ENCODE measurements at regions not wholly inside any gene's neighbourhood (a gene's known extent, or its start where the extent isn't known, plus 50 kb on each side); places are given as distances from the start of the nearest gene placed in this dataset.
A peak's percentile ranks its signal among the peaks of the same experiment; 100 is the strongest.
"Not testable (repeated sequence)": the region's sequence is repeated elsewhere in the genome, so short reads cannot be mapped to it uniquely, and the experiment has no call there.

DNA sequence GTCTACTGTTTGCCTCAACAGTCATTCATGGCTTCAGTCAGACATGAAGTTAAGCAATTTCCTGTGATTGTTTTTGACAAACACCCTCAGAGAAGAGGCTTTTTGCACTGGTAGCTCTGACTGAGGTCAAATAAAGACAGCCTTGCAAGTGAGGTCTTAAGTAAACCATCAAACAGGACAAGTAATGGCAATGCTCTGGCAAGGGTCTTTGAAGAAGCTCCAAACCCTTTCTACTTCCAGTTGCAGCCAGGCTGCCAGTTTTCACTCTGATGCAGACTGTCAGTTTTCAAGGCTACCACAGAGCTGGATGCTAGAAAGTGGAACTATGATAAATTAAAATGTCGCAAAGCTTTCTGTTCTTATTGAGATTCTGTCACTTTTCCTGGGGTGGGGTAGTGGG, 421.5 kb upstream of the PTGER4 start:
- DNase-seq (ENCODE audit: low spot score in 2 of 2): no peak
- Mint-ChIP-seq H3K36me3 (no peaks in the 10 kb centered on the region), H3K4me1 (no peaks in the 10 kb centered on the region), H3K27ac (no peak overlapping the region), H3K4me3 (no peak overlapping the region), H3K27me3 (no peaks in the 10 kb centered on the region), H3K9me3 (no peaks in the 10 kb centered on the region)
- ATAC-seq (ENCODE audit: low read depth): no peak

DNA sequence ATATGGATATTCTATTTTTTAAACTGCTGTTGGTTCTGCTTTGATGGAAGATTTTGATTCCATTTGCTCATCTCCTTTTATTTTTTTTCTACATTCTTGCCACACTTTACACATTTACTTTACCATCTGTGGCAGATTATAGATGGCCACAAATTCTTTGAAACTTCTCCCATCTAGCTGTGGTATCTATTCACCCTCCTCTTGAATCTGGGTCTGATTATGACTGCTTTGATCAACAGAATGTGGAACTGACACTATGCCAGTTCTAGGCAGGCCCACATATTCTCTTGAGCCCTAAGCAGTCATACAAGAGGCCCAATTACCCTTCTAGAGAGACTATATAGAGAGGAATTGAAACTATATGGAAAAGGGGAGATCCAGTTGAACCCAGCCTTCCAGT, 439.0 kb upstream of the PTGER4 start:
- Mint-ChIP-seq H3K27me3 (peaks cover 2% of the 10 kb centered on the region), H3K4me1 (no peaks in the 10 kb centered on the region), H3K4me3 (no peak overlapping the region), H3K36me3 (peaks cover 5% of the 10 kb centered on the region), H3K9me3 (peaks cover 3% of the 10 kb centered on the region), H3K27ac (no peak overlapping the region)
- no peak for DNase-seq (ENCODE audit: low spot score in 2 of 2)
- ATAC-seq (ENCODE audit: low read depth): no peak

- Mint-ChIP-seq H3K27ac (no peak overlapping the region), H3K36me3 (peaks cover 5% of the 10 kb centered on the region), H3K4me3 (no peak overlapping the region), H3K9me3 (peaks cover 3% of the 10 kb centered on the region), H3K4me1 (no peaks in the 10 kb centered on the region), H3K27me3 (peaks cover 2% of the 10 kb centered on the region)
- no peak for DNase-seq (ENCODE audit: low spot score in 2 of 2)
- ATAC-seq (ENCODE audit: low read depth): no peak
Measured at GRCh38 chr5:40240111-40240510, 439.6 kb upstream of the PTGER4 start.

DNA sequence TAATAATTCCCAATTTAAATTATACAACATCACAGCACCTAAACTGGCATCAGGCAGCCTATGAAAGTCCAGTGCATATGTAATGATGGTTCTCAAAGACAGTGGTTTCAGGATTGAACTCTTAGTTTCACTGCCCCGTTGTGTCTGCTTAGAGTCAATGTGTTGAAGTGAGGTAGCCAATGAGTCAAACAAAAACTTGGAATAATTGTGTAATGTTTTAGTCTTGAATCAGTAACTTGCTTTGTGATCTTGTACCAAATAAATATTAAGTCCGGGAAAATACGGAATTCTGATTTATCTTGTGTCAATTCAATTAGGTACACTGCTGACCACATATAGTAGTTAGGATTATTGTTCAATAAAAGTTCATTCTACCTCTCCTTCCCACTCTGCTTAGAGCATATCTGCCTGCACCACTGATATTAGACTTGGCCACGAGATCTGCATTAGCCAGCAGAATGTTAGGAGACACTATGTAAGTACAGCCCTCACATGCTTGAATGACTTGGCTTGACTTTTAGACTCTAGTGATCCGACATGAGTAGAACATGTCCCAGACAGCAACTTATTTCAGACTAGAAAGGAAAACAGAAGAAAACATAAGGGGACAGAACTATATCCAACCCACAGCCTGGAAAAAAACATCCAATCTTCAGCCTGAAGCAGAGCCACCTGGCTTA, 441.5 kb upstream of the PTGER4 start:
- ATAC-seq (ENCODE audit: low read depth) (no peak), DNase-seq (ENCODE audit: low spot score in 2 of 2) (no peak)
- Mint-ChIP-seq H3K4me1 (no peaks in the 10 kb centered on the region), H3K27me3 (no peaks in the 10 kb centered on the region), H3K4me3 (no peak overlapping the region), H3K36me3 (peaks cover 5% of the 10 kb centered on the region), H3K9me3 (peaks cover 3% of the 10 kb centered on the region), H3K27ac (no peak overlapping the region)

GRCh38 chr5:40235471-40236400, 444.0 kb upstream of the PTGER4 start:
- H3K4me3 Mint-ChIP-seq: no peak overlapping the region
- ATAC-seq (ENCODE audit: low read depth): no peak
- no peaks in the 10 kb centered on the region for H3K4me1 Mint-ChIP-seq
- peaks cover 4% of the 10 kb centered on the region for H3K36me3 Mint-ChIP-seq
- peaks cover 3% of the 10 kb centered on the region for H3K9me3 Mint-ChIP-seq
- no peaks in the 10 kb centered on the region for H3K27me3 Mint-ChIP-seq
- no peak for DNase-seq (ENCODE audit: low spot score in 2 of 2)
- no peak overlapping the region for H3K27ac Mint-ChIP-seq

DNA sequence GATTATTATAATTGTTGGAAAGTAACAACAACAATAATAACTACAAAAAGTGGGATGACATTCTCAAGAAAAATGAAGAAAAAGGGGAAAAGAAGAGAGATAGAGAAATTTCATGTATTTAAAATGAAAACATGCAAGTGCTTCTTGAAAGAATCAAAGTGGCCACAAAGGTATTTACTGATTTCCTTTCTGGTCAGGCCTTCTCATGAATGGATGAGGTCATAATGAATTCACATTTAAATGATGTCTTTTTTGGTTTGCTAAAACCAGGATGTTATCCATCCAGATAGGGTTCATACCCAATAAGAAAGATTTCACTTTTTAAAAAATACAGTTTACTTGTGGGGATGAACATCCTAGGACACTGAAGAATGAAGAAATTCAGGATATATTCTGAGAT, 446.4 kb upstream of the PTGER4 start:
- no peak for ATAC-seq (ENCODE audit: low read depth)

DNA sequence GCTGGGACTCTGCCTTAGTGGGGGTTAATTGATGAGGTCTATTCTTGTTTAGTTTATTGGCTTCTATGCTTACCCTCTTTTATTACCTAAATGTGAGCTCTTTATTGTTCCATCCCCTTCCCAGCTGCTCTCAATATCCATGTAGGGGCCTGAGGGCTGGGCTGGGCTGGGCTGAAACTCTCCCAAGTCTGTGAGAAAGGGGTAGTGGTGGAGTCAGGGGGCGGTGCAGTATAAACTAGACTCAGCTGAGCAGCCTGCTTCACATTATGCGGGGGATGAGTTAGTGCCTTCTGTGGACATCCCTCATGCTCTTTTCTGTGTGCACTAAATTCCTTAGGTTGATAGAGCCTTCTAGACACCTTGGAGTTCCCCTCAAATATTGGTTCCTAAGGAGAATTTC, 451.8 kb upstream of the PTGER4 start:
- peaks cover 12% of the 10 kb centered on the region for H3K4me1 Mint-ChIP-seq
- DNase-seq (ENCODE audit: low spot score in 2 of 2): no peak
- H3K9me3 Mint-ChIP-seq: no peaks in the 10 kb centered on the region
- H3K36me3 Mint-ChIP-seq: no peaks in the 10 kb centered on the region
- H3K4me3 Mint-ChIP-seq: no peak overlapping the region
- H3K27me3 Mint-ChIP-seq: peaks cover 8% of the 10 kb centered on the region
- H3K27ac Mint-ChIP-seq: no peak overlapping the region
- ATAC-seq (ENCODE audit: low read depth): no peak

More for the DNA sequence above, 446.4 kb upstream of the PTGER4 start:
- DNase-seq (ENCODE audit: low spot score in 2 of 2): no peak
- H3K9me3 Mint-ChIP-seq: no peaks in the 10 kb centered on the region
- no peak overlapping the region for H3K27ac Mint-ChIP-seq
- H3K4me1 Mint-ChIP-seq: no peaks in the 10 kb centered on the region
- H3K27me3 Mint-ChIP-seq: no peaks in the 10 kb centered on the region
- no peak overlapping the region for H3K4me3 Mint-ChIP-seq
- no peaks in the 10 kb centered on the region for H3K36me3 Mint-ChIP-seq

DNA sequence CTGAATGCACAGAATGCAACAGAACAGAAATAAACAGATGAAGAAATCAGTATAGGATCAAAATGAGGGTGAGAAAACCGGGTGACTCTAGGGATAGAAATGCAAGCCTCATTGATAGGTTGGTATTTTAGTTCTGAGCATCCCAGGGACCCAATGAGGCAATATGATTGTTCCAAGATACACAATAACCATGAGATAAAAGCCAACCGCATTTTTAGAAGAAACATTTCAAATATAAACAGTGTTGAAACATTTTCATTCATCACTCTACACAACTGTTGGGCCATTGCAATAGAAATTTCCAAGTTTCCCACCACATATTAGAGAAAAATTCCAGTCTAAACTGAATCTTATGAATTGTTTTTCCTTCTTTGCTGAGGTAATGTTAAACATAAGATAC, 452.3 kb upstream of the PTGER4 start:
- Mint-ChIP-seq H3K9me3 (no peaks in the 10 kb centered on the region), H3K36me3 (no peaks in the 10 kb centered on the region), H3K27ac (no peak overlapping the region), H3K4me3 (no peak overlapping the region), H3K4me1 (peaks cover 12% of the 10 kb centered on the region), H3K27me3 (peaks cover 8% of the 10 kb centered on the region)
- DNase-seq (ENCODE audit: low spot score in 2 of 2): no peak
- ATAC-seq (ENCODE audit: low read depth): no peak

DNA sequence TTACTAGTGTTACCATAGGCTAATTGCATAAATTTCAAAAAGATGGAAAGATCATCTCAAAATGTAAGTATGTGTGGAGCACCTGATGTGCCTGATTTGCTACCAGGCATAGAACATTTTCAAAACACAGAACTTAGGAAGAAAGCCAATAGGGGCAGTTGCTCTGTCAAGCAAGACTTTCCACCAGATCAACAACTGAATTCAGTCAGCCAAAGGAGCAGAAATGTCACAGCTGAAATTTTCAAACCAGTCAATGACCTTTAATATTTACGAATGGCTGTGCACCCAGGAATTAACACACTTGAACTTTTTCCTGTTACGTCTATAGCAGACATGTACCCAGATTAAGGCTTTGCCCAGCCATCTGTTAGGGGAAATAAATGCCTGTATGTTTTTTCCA, 452.8 kb upstream of the PTGER4 start:
- Mint-ChIP-seq H3K27ac (no peak overlapping the region), H3K27me3 (peaks cover 8% of the 10 kb centered on the region), H3K9me3 (no peaks in the 10 kb centered on the region), H3K36me3 (no peaks in the 10 kb centered on the region), H3K4me1 (peaks cover 12% of the 10 kb centered on the region), H3K4me3 (no peak overlapping the region)
- no peak for ATAC-seq (ENCODE audit: low read depth)
- DNase-seq (ENCODE audit: low spot score in 2 of 2): no peak

GRCh38 chr5:40225147-40225546, 454.6 kb upstream of the PTGER4 start:
- peaks cover 12% of the 10 kb centered on the region for H3K4me1 Mint-ChIP-seq
- not testable (repeated sequence) for H3K27ac Mint-ChIP-seq, H3K4me3 Mint-ChIP-seq, H3K9me3 Mint-ChIP-seq, H3K36me3 Mint-ChIP-seq
- ATAC-seq (ENCODE audit: low read depth) (peak; percentile 62), DNase-seq (ENCODE audit: low spot score in 2 of 2) (peak in 1 of 2 donors; percentile 25)
- H3K27me3 Mint-ChIP-seq: peaks cover 12% of the 10 kb centered on the region

- no peak for DNase-seq (ENCODE audit: low spot score in 2 of 2)
- Mint-ChIP-seq H3K27me3 (peaks cover 13% of the 10 kb centered on the region), H3K4me1 (peaks cover 12% of the 10 kb centered on the region), H3K9me3 (no peaks in the 10 kb centered on the region), H3K36me3 (no peaks in the 10 kb centered on the region), H3K4me3 (no peak overlapping the region), H3K27ac (no peak overlapping the region)
- ATAC-seq (ENCODE audit: low read depth): no peak
Measured at GRCh38 chr5:40224421-40224820, 455.3 kb upstream of the PTGER4 start.

GRCh38 chr5:40223884-40224402, 455.8 kb upstream of the PTGER4 start:
- Mint-ChIP-seq H3K4me1 (peaks cover 12% of the 10 kb centered on the region), H3K9me3 (no peaks in the 10 kb centered on the region), H3K36me3 (no peaks in the 10 kb centered on the region), H3K27me3 (peaks cover 13% of the 10 kb centered on the region), H3K27ac (no peak overlapping the region), H3K4me3 (no peak overlapping the region)
- peak; percentile 67 for ATAC-seq (ENCODE audit: low read depth)
- DNase-seq (ENCODE audit: low spot score in 2 of 2): no peak

DNA sequence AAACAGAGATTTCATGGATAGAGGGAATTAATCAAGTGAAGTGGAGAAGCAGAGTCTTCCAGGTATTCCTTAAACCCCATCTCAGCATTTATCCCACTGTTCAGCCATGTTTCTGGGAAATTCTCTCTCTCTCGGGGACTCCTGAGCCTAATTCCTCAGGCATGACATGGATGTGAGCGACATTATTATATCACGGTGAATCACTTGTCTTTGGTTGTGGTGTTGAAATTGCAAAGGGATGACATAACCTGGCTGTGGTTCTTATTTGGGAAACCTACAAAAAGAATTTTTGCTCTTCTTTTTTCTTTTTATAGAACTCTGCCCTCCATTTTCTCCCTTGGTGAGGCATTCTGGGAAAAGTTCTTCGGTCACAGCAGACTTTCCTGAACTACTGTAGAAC, 457.9 kb upstream of the PTGER4 start:
- no peaks in the 10 kb centered on the region for H3K36me3 Mint-ChIP-seq
- H3K27ac Mint-ChIP-seq: no peak overlapping the region
- H3K4me3 Mint-ChIP-seq: no peak overlapping the region
- H3K9me3 Mint-ChIP-seq: peaks cover 3% of the 10 kb centered on the region
- DNase-seq (ENCODE audit: low spot score in 2 of 2) (no peak), ATAC-seq (ENCODE audit: low read depth) (no peak)
- peaks cover 18% of the 10 kb centered on the region for H3K27me3 Mint-ChIP-seq
- peaks cover 12% of the 10 kb centered on the region for H3K4me1 Mint-ChIP-seq

- H3K27ac Mint-ChIP-seq: no peak overlapping the region
- H3K9me3 Mint-ChIP-seq: peaks cover 3% of the 10 kb centered on the region
- peaks cover 12% of the 10 kb centered on the region for H3K4me1 Mint-ChIP-seq
- DNase-seq (ENCODE audit: low spot score in 2 of 2) (no peak), ATAC-seq (ENCODE audit: low read depth) (no peak)
- H3K4me3 Mint-ChIP-seq: no peak overlapping the region
- peaks cover 18% of the 10 kb centered on the region for H3K27me3 Mint-ChIP-seq
- no peaks in the 10 kb centered on the region for H3K36me3 Mint-ChIP-seq
Measured at GRCh38 chr5:40221255-40221654, 458.5 kb upstream of the PTGER4 start.

Data from memory B cell (primary cell).